T-cell (primary cell): ENCODE measurements at regions not wholly inside any gene's neighbourhood (a gene's known extent, or its start where the extent isn't known, plus 50 kb on each side); places are given as distances from the start of the nearest gene placed in this dataset.

Experiments
- ATAC-seq, 4 experiments: fragments of 200-7000 bp in 3 of 4; fragments of 150-1000 bp in 1 of 4; cut with Tn5 transposase; replicated peaks in 1 of 4; 1 replicate in 3 of 4; 2 replicates in 1 of 4; pipeline ENCODE4 v1.10.0; 2021; ENCODE audit warnings: moderate library complexity in 3 of 4, mild to moderate bottlenecking in 2 of 4, moderate number of reproducible peaks in 1 of 4
- CTCF ChIA-PET, 2 donors: fragments of 300-600 bp; sonication (Branson Sonifier 250); formaldehyde crosslinking; loops; one replicate each; lab custom pipeline; 2022; ENCODE audit warnings: antibody characterized with exemption in 2 of 2; lab: Charles Lee
- POLR2A ChIA-PET, 2 donors: fragments of 300-600 bp; sonication (Branson Sonifier 250); formaldehyde crosslinking; loops; one replicate each; lab custom pipeline; 2022; ENCODE audit warnings: antibody characterized with exemption in 2 of 2; lab: Charles Lee
- DNase-seq, 35 experiments: peaks; one replicate each; pipeline versions ENCODE4 v3.0.0 to v3.0.0-alpha.2; 2013 to 2023
- H3K27ac ChIP-seq: one replicate; pipeline ENCODE4 v1.5.1; 2013; ENCODE audit warnings: low read length
- H3K27me3 ChIP-seq, 2 experiments: replicated peaks in 1 of 2; 1 replicate in 1 of 2; 2 replicates in 1 of 2; pipeline versions ENCODE4 v1.6.1 to v1.7.0; 2013; ENCODE audit warnings: low read length in 1 of 2, mixed read lengths in 1 of 2; ENCODE audit not compliant: control insufficient read depth in 2 of 2, insufficient read depth in 2 of 2; ENCODE audit errors: extremely low read depth in 1 of 2
- H3K36me3 ChIP-seq, 2 donors: 1 replicate in 1 of 2; 2 replicates in 1 of 2; pipeline versions ENCODE4 v1.6.1 to v1.7.0; 2013; ENCODE audit warnings: low read length in 1 of 2; ENCODE audit not compliant: control insufficient read depth in 2 of 2, insufficient read depth in 1 of 2; ENCODE audit errors: extremely low read depth in 1 of 2
- H3K4me1 ChIP-seq, 2 experiments: 1 replicate in 1 of 2; 2 replicates in 1 of 2; pipeline versions ENCODE4 v1.6.1 to v1.7.0; 2013; ENCODE audit warnings: low read length in 2 of 2, mixed read lengths in 1 of 2; ENCODE audit not compliant: insufficient read depth in 2 of 2, control insufficient read depth in 1 of 2; ENCODE audit errors: extremely low read depth in 1 of 2
- H3K4me3 ChIP-seq, 2 donors: 1 replicate in 1 of 2; 2 replicates in 1 of 2; pipeline versions ENCODE4 v1.5.1 to v1.7.0; 2013; ENCODE audit warnings: mild to moderate bottlenecking in 2 of 2, low read length in 1 of 2, moderate library complexity in 1 of 2; ENCODE audit not compliant: control insufficient read depth in 1 of 2; ENCODE audit errors: extremely low read depth in 1 of 2
- H3K9me3 ChIP-seq: 2 replicates; pipeline ENCODE4 v1.7.0; 2013
- H3K27ac Mint-ChIP-seq, 2 donors: one replicate each; pipeline ENCODE4 v1.8.0; 2020 to 2021; ENCODE audit warnings: mild to moderate bottlenecking in 2 of 2, mixed read lengths in 2 of 2
- H3K27me3 Mint-ChIP-seq, 2 donors: one replicate each; pipeline ENCODE4 v1.8.0; 2021 to 2022; ENCODE audit warnings: mixed read lengths in 2 of 2
- H3K36me3 Mint-ChIP-seq: one replicate; pipeline ENCODE4 v1.8.0; 2021; ENCODE audit warnings: mixed read lengths
- H3K4me1 Mint-ChIP-seq, 3 donors: one replicate each; pipeline ENCODE4 v1.8.0; 2020 to 2022; ENCODE audit warnings: mixed read lengths in 3 of 3, mild to moderate bottlenecking in 1 of 3
- H3K4me3 Mint-ChIP-seq, 3 donors: one replicate each; pipeline ENCODE4 v1.8.0; 2020 to 2022; ENCODE audit warnings: mild to moderate bottlenecking in 3 of 3, mixed read lengths in 3 of 3, moderate library complexity in 3 of 3
- H3K9me3 Mint-ChIP-seq, 3 donors: one replicate each; pipeline ENCODE4 v1.8.0; 2020 to 2022; ENCODE audit warnings: mixed read lengths in 3 of 3
- WGBS: methylation state at CpG from one replicate; pipeline ENCODE4 v1.1.5; 2013; ENCODE audit warnings: missing lambda C conversion rate; ENCODE audit not compliant: insufficient coverage; 5-methylcytosine and 5-hydroxymethylcytosine counted together

DNA sequence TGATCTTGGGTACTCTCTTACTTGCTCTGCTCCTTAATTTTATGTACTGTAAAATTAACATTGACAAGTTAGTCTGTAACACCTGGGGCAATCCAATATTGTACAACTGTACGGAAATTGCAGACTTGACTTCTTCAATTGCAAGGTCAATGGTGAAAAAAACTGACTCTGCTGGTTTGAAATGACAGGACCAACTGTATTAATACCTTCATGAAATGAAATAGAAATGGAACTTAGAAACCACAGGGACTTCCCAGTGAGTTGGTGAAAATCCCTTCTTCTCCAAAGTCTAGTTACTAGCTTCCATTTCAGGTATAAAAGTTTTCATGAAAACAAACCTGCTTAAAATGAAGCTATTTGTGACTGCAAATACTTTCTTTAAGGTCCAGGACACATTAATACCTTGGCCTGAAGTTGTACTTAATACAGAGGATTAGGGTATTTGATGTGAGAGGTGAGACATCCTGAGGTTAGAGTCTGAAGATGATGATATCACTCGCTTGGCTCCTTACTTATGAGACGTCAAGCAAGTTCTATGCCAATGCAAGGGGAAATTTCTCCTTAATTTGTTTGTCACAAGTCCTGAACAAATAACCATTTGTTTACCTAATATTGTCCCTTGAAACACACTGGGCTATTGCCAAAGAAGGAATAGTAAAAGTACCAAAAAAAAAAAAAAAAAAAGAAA lies 226.2 kb upstream of the TP63 start:
- Histone ChIP-seq H3K36me3 (no peaks in the 10 kb centered on the region), H3K9me3 (no peaks in the 10 kb centered on the region), H3K27ac (no peak overlapping the region), H3K27me3 (no peaks in the 10 kb centered on the region), H3K4me1 (peaks cover 0 to 2% of the 10 kb centered on the region in 2 experiments), H3K4me3 (no peak overlapping the region)
- DNase-seq (no peak), ATAC-seq (no peak)
- no peak overlapping the region for H3K4me3 Mint-ChIP-seq
- H3K27ac Mint-ChIP-seq: no peak overlapping the region
- H3K9me3 Mint-ChIP-seq: no peaks in the 10 kb centered on the region
- H3K27me3 Mint-ChIP-seq: no peaks in the 10 kb centered on the region
- H3K36me3 Mint-ChIP-seq: no peaks in the 10 kb centered on the region
- CTCF ChIA-PET: no interaction called here
- no CpG with 5 or more reads among the region's 3 CpGs for WGBS
- peaks cover 0 to 2% (median 0%) of the 10 kb centered on the region in 3 donors for H3K4me1 Mint-ChIP-seq
- POLR2A ChIA-PET: no interaction called here

- no peak for ATAC-seq
- no CpG with 5 or more reads among the region's 1 CpG for WGBS
- Histone ChIP-seq H3K27ac (no peak overlapping the region), H3K36me3 (no peaks in the 10 kb centered on the region), H3K27me3 (no peaks in the 10 kb centered on the region), H3K4me1 (peaks cover 0 to 2% of the 10 kb centered on the region in 2 experiments), H3K4me3 (no peak overlapping the region), H3K9me3 (no peaks in the 10 kb centered on the region)
- peaks cover 0 to 2% (median 0%) of the 10 kb centered on the region in 3 donors for H3K4me1 Mint-ChIP-seq
- no peaks in the 10 kb centered on the region for H3K9me3 Mint-ChIP-seq
- no peak overlapping the region for H3K27ac Mint-ChIP-seq
- H3K4me3 Mint-ChIP-seq: no peak overlapping the region
- DNase-seq: no peak
- POLR2A ChIA-PET: interaction anchor here in 1 of 2 donors (0.5 kb wide), 1 partner anchor 137 kb away, joined by 3 read pairs; no protein-coding TSS in a partner anchor
- no peaks in the 10 kb centered on the region for H3K27me3 Mint-ChIP-seq
- CTCF ChIA-PET: interaction anchor here in 1 of 2 donors (0.6 kb wide), 1 partner anchor 37 kb away, joined by 16 read pairs; no protein-coding TSS in a partner anchor
- no peaks in the 10 kb centered on the region for H3K36me3 Mint-ChIP-seq
Measured at GRCh38 chr3:189406148-189406547, 225.0 kb upstream of the TP63 start.

DNA sequence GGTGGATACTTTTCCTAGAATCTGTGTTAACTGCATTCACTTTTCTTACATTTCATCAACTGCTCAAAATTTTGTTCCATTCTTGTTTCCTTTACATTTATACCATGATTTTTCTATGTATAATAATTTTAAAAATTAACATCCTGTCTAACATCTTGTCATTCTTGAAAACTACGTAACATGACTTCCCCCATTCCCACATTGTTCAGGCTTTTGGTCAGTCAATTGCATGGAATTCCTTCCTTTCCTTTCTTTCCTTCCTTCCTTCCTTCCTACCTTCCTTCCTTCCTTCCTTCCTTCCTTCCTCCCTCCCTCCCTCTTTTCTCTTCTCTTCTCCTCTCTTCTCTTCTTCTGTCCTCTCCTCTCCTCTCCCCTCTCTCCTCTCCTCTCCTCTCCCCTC lies 220.7 kb upstream of the TP63 start:
- H3K27ac ChIP-seq: no peak overlapping the region
- ChIA-PET POLR2A (no interaction called here), CTCF (no interaction called here)
- Mint-ChIP-seq H3K27ac (no peak overlapping the region), H3K4me3 (no peak overlapping the region), H3K9me3 (peaks cover 0 to 2% (median 0%) of the 10 kb centered on the region in 3 donors), H3K36me3 (no peaks in the 10 kb centered on the region), H3K4me1 (no peaks in the 10 kb centered on the region), H3K27me3 (no peaks in the 10 kb centered on the region)
- H3K27me3 ChIP-seq: no peaks in the 10 kb centered on the region
- no peaks in the 10 kb centered on the region for H3K9me3 ChIP-seq
- no peak for DNase-seq
- ATAC-seq: no peak
- H3K4me1 ChIP-seq: peaks cover 0 to 2% of the 10 kb centered on the region in 2 experiments
- no peaks in the 10 kb centered on the region for H3K36me3 ChIP-seq
- WGBS: 100% methylated on average over 1 of the region's 1 CpG
- H3K4me3 ChIP-seq: no peak overlapping the region

- WGBS: no CpG with 5 or more reads among the region's 3 CpGs
Measured at GRCh38 chr3:189419038-189419437, 212.2 kb upstream of the TP63 start.

GRCh38 chr3:189419683-189420082 lies 211.5 kb upstream of the TP63 start:
- Histone ChIP-seq H3K4me1 (peaks cover 0 to 2% of the 10 kb centered on the region in 2 experiments), H3K9me3 (no peaks in the 10 kb centered on the region), H3K36me3 (no peaks in the 10 kb centered on the region), H3K27me3 (no peaks in the 10 kb centered on the region), H3K4me3 (no peak overlapping the region), H3K27ac (no peak overlapping the region)
- no peak for ATAC-seq
- no CpG with 5 or more reads among the region's 1 CpG for WGBS
- H3K27ac Mint-ChIP-seq: no peak overlapping the region
- no peaks in the 10 kb centered on the region for H3K36me3 Mint-ChIP-seq
- H3K4me1 Mint-ChIP-seq: peaks cover 0 to 9% (median 3%) of the 10 kb centered on the region in 3 donors
- no peaks in the 10 kb centered on the region for H3K27me3 Mint-ChIP-seq
- no peaks in the 10 kb centered on the region for H3K9me3 Mint-ChIP-seq
- no peak overlapping the region for H3K4me3 Mint-ChIP-seq
- CTCF ChIA-PET: no interaction called here
- DNase-seq: no peak
- POLR2A ChIA-PET: no interaction called here

More at GRCh38 chr3:189419038-189419437, 212.2 kb upstream of the TP63 start:
- H3K27ac Mint-ChIP-seq: no peak overlapping the region
- H3K36me3 Mint-ChIP-seq: no peaks in the 10 kb centered on the region
- H3K27ac ChIP-seq: no peak overlapping the region
- no peaks in the 10 kb centered on the region for H3K27me3 ChIP-seq
- no peak for DNase-seq
- H3K27me3 Mint-ChIP-seq: no peaks in the 10 kb centered on the region
- no peak overlapping the region for H3K4me3 Mint-ChIP-seq
- no peak for ATAC-seq
- ChIA-PET CTCF (interaction anchor here in 1 of 2 donors (0.7 kb wide), 1 partner anchor 64 kb away, joined by 3 read pairs; no protein-coding TSS in a partner anchor), POLR2A (no interaction called here)
- no peaks in the 10 kb centered on the region for H3K36me3 ChIP-seq
- no peaks in the 10 kb centered on the region for H3K9me3 Mint-ChIP-seq
- no peaks in the 10 kb centered on the region for H3K9me3 ChIP-seq
- no peak overlapping the region for H3K4me3 ChIP-seq
- H3K4me1 Mint-ChIP-seq: peaks cover 0 to 7% (median 3%) of the 10 kb centered on the region in 3 donors
- peaks cover 0 to 2% of the 10 kb centered on the region in 2 experiments for H3K4me1 ChIP-seq

GRCh38 chr3:189424922-189425321 lies 206.3 kb upstream of the TP63 start:
- POLR2A ChIA-PET: interaction anchor here in 1 of 2 donors (0.5 kb wide), 1 partner anchor 668 kb away, joined by 4 read pairs; no protein-coding TSS in a partner anchor
- no peaks in the 10 kb centered on the region for H3K27me3 Mint-ChIP-seq
- H3K36me3 Mint-ChIP-seq: no peaks in the 10 kb centered on the region
- H3K4me3 ChIP-seq: no peak overlapping the region
- H3K9me3 ChIP-seq: no peaks in the 10 kb centered on the region
- H3K36me3 ChIP-seq: no peaks in the 10 kb centered on the region
- 100% methylated on average over 1 of the region's 2 CpGs for WGBS
- H3K4me1 Mint-ChIP-seq: peaks cover 2 to 12% (median 3%) of the 10 kb centered on the region in 3 donors
- H3K9me3 Mint-ChIP-seq: peaks cover 0 to 6% (median 0%) of the 10 kb centered on the region in 3 donors
- H3K4me3 Mint-ChIP-seq: no peak overlapping the region
- no peaks in the 10 kb centered on the region for H3K4me1 ChIP-seq
- H3K27me3 ChIP-seq: no peaks in the 10 kb centered on the region
- no peak for ATAC-seq
- no peak overlapping the region for H3K27ac Mint-ChIP-seq
- CTCF ChIA-PET: interaction anchor here in 1 of 2 donors (0.6 kb wide), 1 partner anchor 237 kb away, joined by 5 read pairs; no protein-coding TSS in a partner anchor
- H3K27ac ChIP-seq: no peak overlapping the region
- no peak for DNase-seq
